Type B pancreatic cell (in vitro differentiated cells): ENCODE measurements at regions not wholly inside any gene's neighbourhood (a gene's known extent, or its start where the extent isn't known, plus 50 kb on each side); places are given as distances from the start of the nearest gene placed in this dataset.

Source experiments
- DNase-seq: peaks from one replicate; pipeline ENCODE4 v3.0.0; 2021; ENCODE audit warnings: mixed read lengths; ENCODE audit not compliant: unreplicated experiment; ENCODE audit errors: extremely low spot score
- H3K27ac Mint-ChIP-seq: 2 replicates; pipeline ENCODE4 v1.8.0; 2021; ENCODE audit warnings: mild to moderate bottlenecking, mixed read lengths
- H3K27me3 Mint-ChIP-seq: 2 replicates; pipeline ENCODE4 v1.8.0; 2021; ENCODE audit warnings: mixed read lengths
- H3K36me3 Mint-ChIP-seq: 2 replicates; pipeline ENCODE4 v1.8.0; 2021; ENCODE audit warnings: mixed read lengths
- H3K4me1 Mint-ChIP-seq: one replicate; pipeline ENCODE4 v1.8.0; 2021; ENCODE audit warnings: mixed read lengths; ENCODE audit not compliant: unreplicated experiment
- H3K4me3 Mint-ChIP-seq: 2 replicates; pipeline ENCODE4 v1.8.0; 2021; ENCODE audit warnings: mild to moderate bottlenecking, mixed read lengths
- H3K9me3 Mint-ChIP-seq: 2 replicates; pipeline ENCODE4 v1.8.0; 2021; ENCODE audit warnings: mixed read lengths
- CTCF ChIP-seq: fragments of 200-600 bp; sonication (generic); conservative IDR thresholded peaks from 2 replicates; pipeline ENCODE4 v1.5.0; 2021; ENCODE audit warnings: antibody characterized with exemption, mild to moderate bottlenecking

GRCh38 chr4:180913750-180914149 lies 1329.5 kb upstream of the TENM3 start:
- no peak for DNase-seq
- H3K4me1 Mint-ChIP-seq, result no peaks in the 10 kb centered on the region
- no peaks in the 10 kb centered on the region for H3K27me3 Mint-ChIP-seq
- H3K4me3 Mint-ChIP-seq, result no peak overlapping the region
- no peak for TF ChIP-seq CTCF
- no peaks in the 10 kb centered on the region for H3K36me3 Mint-ChIP-seq
- peaks cover 3% of the 10 kb centered on the region for H3K9me3 Mint-ChIP-seq
- H3K27ac Mint-ChIP-seq, result no peak overlapping the region

GRCh38 chr4:180923486-180923885 lies 1319.7 kb upstream of the TENM3 start:
- DNase-seq, result no peak
- no peak for TF ChIP-seq CTCF
- H3K4me3 Mint-ChIP-seq, result no peak overlapping the region
- H3K27me3 Mint-ChIP-seq, result no peaks in the 10 kb centered on the region
- no peaks in the 10 kb centered on the region for H3K4me1 Mint-ChIP-seq
- H3K27ac Mint-ChIP-seq, result no peak overlapping the region
- H3K36me3 Mint-ChIP-seq, result no peaks in the 10 kb centered on the region
- no peaks in the 10 kb centered on the region for H3K9me3 Mint-ChIP-seq

- no peaks in the 10 kb centered on the region for H3K36me3 Mint-ChIP-seq
- H3K27ac Mint-ChIP-seq, result no peak overlapping the region
- no peaks in the 10 kb centered on the region for H3K27me3 Mint-ChIP-seq
- H3K9me3 Mint-ChIP-seq, result no peaks in the 10 kb centered on the region
- no peak for DNase-seq
- no peak for TF ChIP-seq CTCF
- H3K4me1 Mint-ChIP-seq, result no peaks in the 10 kb centered on the region
- H3K4me3 Mint-ChIP-seq, result no peak overlapping the region
Observed at GRCh38 chr4:180925805-180926204, 1317.4 kb upstream of the TENM3 start.

GRCh38 chr4:180926277-180926676 lies 1316.9 kb upstream of the TENM3 start:
- Mint-ChIP-seq H3K36me3 (no peaks in the 10 kb centered on the region), H3K4me1 (no peaks in the 10 kb centered on the region), H3K27ac (no peak overlapping the region), H3K9me3 (no peaks in the 10 kb centered on the region), H3K27me3 (no peaks in the 10 kb centered on the region), H3K4me3 (no peak overlapping the region)
- no peak for TF ChIP-seq CTCF
- DNase-seq, result no peak

GRCh38 chr4:180932370-180933001 lies 1310.7 kb upstream of the TENM3 start:
- H3K9me3 Mint-ChIP-seq, result no peaks in the 10 kb centered on the region
- no peak overlapping the region for H3K4me3 Mint-ChIP-seq
- peaks cover 8% of the 10 kb centered on the region for H3K4me1 Mint-ChIP-seq
- no peak for TF ChIP-seq CTCF
- no peaks in the 10 kb centered on the region for H3K36me3 Mint-ChIP-seq
- no peaks in the 10 kb centered on the region for H3K27me3 Mint-ChIP-seq
- DNase-seq, result no peak
- no peak overlapping the region for H3K27ac Mint-ChIP-seq

- Mint-ChIP-seq H3K27ac (no peak overlapping the region), H3K9me3 (no peaks in the 10 kb centered on the region), H3K27me3 (no peaks in the 10 kb centered on the region), H3K4me1 (peaks cover 8% of the 10 kb centered on the region), H3K4me3 (no peak overlapping the region), H3K36me3 (no peaks in the 10 kb centered on the region)
- no peak for TF ChIP-seq CTCF
- DNase-seq, result no peak
Observed at GRCh38 chr4:180937083-180937482, 1306.1 kb upstream of the TENM3 start.
